ENCODE measurements at regions not wholly inside any gene's neighbourhood (a gene's known extent, or its start where the extent isn't known, plus 50 kb on each side); places are given as distances from the start of the nearest gene placed in this dataset.

DNA sequence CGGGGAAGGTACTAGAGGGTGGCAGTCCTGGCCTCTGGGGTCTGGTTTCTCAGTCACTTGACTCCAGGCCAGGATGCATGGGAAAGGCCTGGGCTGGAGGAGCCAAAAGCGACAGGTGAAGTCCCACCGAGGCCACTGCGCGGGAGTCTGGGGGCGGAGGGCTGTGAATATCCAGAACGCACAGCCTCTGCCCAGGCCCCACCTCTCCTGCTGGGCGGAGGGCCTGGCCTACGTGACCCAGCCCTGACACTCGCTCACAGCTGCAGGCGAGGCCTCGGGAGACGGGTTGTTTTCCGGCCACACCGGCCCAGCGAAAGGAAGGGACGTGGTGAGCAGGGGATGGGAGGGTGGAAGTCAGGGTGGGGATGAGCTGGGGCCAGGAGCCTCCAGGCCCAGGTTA, 91.2 kb downstream of the RFLNA start:
- Histone ChIP-seq H3K4me2 (ENCODE audit: low read depth, low read length, poor library complexity, severe bottlenecking) (no peak overlapping the region), H3K4me3 (ENCODE audit: low read length, poor library complexity, severe bottlenecking) (no peak overlapping the region), H3F3A (ENCODE audit: low read depth) (no peaks in the 10 kb centered on the region), H3K36me3 (ENCODE audit: insufficient read depth, low read length) (peaks cover 40% of the 10 kb centered on the region; the same call in 1 of the 2 replicates), H3K4me1 (ENCODE audit: insufficient read depth, low read length, poor library complexity, severe bottlenecking) (no peaks in the 10 kb centered on the region), H2AFZ (ENCODE audit: low read length) (no peak overlapping the region), H4K20me1 (ENCODE audit: insufficient read depth, low read length, poor library complexity, severe bottlenecking) (no peaks in the 10 kb centered on the region), H3K9ac (ENCODE audit: low read depth, low read length, poor library complexity, severe bottlenecking) (no peak overlapping the region), H3K79me2 (ENCODE audit: insufficient read depth, low read length) (no peaks in the 10 kb centered on the region), H3K27me3 (ENCODE audit: insufficient read depth, low read length, poor library complexity, severe bottlenecking) (no peaks in the 10 kb centered on the region), H3K9me3 (ENCODE audit: insufficient read depth, low read depth, low read length) (no peaks in the 10 kb centered on the region), H3K9me2 (replicated peaks; ENCODE audit: low read depth, low read length) (no peaks in the 10 kb centered on the region)
- TF ChIP-seq, protein P1, sequence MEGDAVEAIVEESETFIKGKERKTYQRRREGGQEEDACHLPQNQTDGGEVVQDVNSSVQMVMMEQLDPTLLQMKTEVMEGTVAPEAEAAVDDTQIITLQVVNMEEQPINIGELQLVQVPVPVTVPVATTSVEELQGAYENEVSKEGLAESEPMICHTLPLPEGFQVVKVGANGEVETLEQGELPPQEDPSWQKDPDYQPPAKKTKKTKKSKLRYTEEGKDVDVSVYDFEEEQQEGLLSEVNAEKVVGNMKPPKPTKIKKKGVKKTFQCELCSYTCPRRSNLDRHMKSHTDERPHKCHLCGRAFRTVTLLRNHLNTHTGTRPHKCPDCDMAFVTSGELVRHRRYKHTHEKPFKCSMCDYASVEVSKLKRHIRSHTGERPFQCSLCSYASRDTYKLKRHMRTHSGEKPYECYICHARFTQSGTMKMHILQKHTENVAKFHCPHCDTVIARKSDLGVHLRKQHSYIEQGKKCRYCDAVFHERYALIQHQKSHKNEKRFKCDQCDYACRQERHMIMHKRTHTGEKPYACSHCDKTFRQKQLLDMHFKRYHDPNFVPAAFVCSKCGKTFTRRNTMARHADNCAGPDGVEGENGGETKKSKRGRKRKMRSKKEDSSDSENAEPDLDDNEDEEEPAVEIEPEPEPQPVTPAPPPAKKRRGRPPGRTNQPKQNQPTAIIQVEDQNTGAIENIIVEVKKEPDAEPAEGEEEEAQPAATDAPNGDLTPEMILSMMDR (conservative IDR thresholded peaks at IDR 0.05; ENCODE audit: low read length) = no peak
- no peak for TF ChIP-seq EZH2phosphoT487 (IDR thresholded peaks at IDR 0.05; ENCODE audit: borderline replicate concordance)

DNA sequence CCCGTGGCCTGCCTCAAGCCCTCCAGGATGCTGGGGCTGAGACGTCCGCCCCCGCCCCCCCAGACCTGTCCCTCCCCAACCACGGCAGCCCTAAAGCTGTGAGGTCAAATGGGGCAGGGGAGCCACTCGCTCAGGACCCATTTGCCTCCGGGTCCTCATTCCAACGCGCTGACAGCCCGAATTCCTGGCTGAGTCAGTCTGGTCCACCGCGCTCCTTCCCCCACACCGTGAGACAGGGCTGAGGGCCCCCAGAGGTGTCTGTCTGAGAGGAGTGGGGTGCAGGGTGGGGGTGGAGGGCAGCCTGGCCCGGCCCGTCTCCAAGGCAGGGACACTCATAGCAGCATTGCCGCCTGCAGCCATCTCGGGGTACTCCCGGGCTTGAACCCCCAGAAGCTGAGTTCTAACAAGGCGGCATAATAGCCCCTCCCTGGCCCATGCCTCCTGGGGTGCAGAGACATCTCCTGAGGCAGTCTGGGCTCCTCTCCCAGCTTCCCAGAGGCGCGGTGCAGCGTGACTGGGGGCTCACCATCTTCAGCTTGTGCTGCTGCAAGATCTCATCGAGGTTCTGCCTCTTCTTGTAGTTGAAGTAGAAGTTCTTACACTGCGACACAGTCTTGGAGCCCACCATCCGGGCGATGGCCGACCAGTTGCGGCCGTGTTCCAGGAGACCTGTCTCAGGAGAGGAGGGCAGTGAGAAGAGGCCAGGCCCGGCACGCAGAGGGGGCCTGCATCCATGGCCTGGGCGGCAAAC, 90.5 kb downstream of the RFLNA start:
- Histone ChIP-seq H4K20me1 (ENCODE audit: insufficient read depth, low read length, poor library complexity, severe bottlenecking) (no peaks in the 10 kb centered on the region), H3K9ac (ENCODE audit: low read depth, low read length, poor library complexity, severe bottlenecking) (no peak overlapping the region), H3K4me2 (ENCODE audit: low read depth, low read length, poor library complexity, severe bottlenecking) (no peak overlapping the region), H3K36me3 (ENCODE audit: insufficient read depth, low read length) (peaks cover 42% of the 10 kb centered on the region; the same call in 1 of the 2 replicates), H3K9me3 (ENCODE audit: insufficient read depth, low read depth, low read length) (no peaks in the 10 kb centered on the region), H3K27me3 (ENCODE audit: insufficient read depth, low read length, poor library complexity, severe bottlenecking) (no peaks in the 10 kb centered on the region), H2AFZ (ENCODE audit: low read length) (no peak overlapping the region), H3K4me3 (ENCODE audit: low read length, poor library complexity, severe bottlenecking) (no peak overlapping the region), H3K79me2 (ENCODE audit: insufficient read depth, low read length) (no peaks in the 10 kb centered on the region), H3K9me2 (replicated peaks; ENCODE audit: low read depth, low read length) (no peaks in the 10 kb centered on the region), H3F3A (ENCODE audit: low read depth) (no peaks in the 10 kb centered on the region), H3K4me1 (ENCODE audit: insufficient read depth, low read length, poor library complexity, severe bottlenecking) (no peaks in the 10 kb centered on the region)
- no peak for TF ChIP-seq EZH2phosphoT487 (IDR thresholded peaks at IDR 0.05; ENCODE audit: borderline replicate concordance)
- TF ChIP-seq, protein P1 (conservative IDR thresholded peaks at IDR 0.05; ENCODE audit: low read length) = no peak

DNA sequence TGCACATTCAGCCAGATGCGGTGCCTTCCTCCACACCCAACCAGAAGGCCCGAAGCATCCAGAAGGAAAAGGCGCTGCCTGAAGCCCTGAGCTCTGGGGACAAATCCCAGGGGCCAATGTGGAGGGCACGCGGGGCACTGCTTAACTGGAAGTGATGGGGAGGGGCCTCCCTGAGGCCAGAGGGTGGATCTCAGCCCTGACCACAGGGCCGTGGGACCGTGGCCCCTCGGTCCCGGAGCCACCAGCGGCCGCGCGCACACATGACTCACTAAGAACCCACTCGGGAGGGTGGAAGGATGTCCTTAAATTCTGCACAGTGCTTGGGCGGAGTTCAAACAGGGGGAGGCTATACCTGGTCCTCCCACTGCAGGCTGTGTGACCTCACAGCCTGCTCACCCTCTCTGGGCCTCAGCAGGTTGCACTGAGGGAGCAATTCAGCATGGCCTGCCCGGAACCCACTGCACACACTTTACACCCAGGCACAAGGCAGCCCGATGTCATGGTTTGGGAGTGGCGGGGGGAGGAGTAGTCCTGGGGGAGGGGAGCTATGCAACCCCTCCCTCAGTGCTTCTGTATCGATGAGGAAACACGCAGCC, 89.5 kb downstream of the RFLNA start:
- Histone ChIP-seq H3K4me3 (ENCODE audit: low read length, poor library complexity, severe bottlenecking) (no peak overlapping the region), H3K9ac (ENCODE audit: low read depth, low read length, poor library complexity, severe bottlenecking) (no peak overlapping the region), H3K4me2 (ENCODE audit: low read depth, low read length, poor library complexity, severe bottlenecking) (no peak overlapping the region), H3K27me3 (ENCODE audit: insufficient read depth, low read length, poor library complexity, severe bottlenecking) (no peaks in the 10 kb centered on the region), H3K4me1 (ENCODE audit: insufficient read depth, low read length, poor library complexity, severe bottlenecking) (no peaks in the 10 kb centered on the region), H3K79me2 (ENCODE audit: insufficient read depth, low read length) (no peaks in the 10 kb centered on the region), H3F3A (ENCODE audit: low read depth) (no peaks in the 10 kb centered on the region), H4K20me1 (ENCODE audit: insufficient read depth, low read length, poor library complexity, severe bottlenecking) (no peaks in the 10 kb centered on the region), H2AFZ (ENCODE audit: low read length) (no peak overlapping the region), H3K9me3 (ENCODE audit: insufficient read depth, low read depth, low read length) (no peaks in the 10 kb centered on the region), H3K9me2 (replicated peaks; ENCODE audit: low read depth, low read length) (no peaks in the 10 kb centered on the region), H3K36me3 (ENCODE audit: insufficient read depth, low read length) (peaks cover 48% of the 10 kb centered on the region; the same call in 1 of the 2 replicates)
- TF ChIP-seq, protein P1 (conservative IDR thresholded peaks at IDR 0.05; ENCODE audit: low read length) = no peak
- no peak for TF ChIP-seq EZH2phosphoT487 (IDR thresholded peaks at IDR 0.05; ENCODE audit: borderline replicate concordance)

Measured in Loucy (cell line).